H54 (cell line): ENCODE measurements at regions not wholly inside any gene's neighbourhood (a gene's known extent, or its start where the extent isn't known, plus 50 kb on each side); places are given as distances from the start of the nearest gene placed in this dataset.
A peak's percentile ranks its signal among the peaks of the same experiment; 100 is the strongest.
"Not testable (repeated sequence)": the region's sequence is repeated elsewhere in the genome, so short reads cannot be mapped to it uniquely, and the experiment has no call there.

ENCODE experiments used
- DNase-seq: peaks from one replicate; pipeline ENCODE4 v3.0.0; 2011; ENCODE audit warnings: low spot score, mixed read lengths; ENCODE audit not compliant: insufficient read length
- FAIRE-seq: peaks from 3 replicates; lab custom pipeline; 2011; peaks lifted over from hg19 to GRCh38; lab: Jason Lieb, UNC
- POLR2A ChIP-seq: IDR thresholded peaks from 2 replicates; pipeline ENCODE4 v1.6.1; 2011; ENCODE audit warnings: low read depth, mild to moderate bottlenecking, low read length

- no peak for TF ChIP-seq POLR2A
- FAIRE-seq (no peak), DNase-seq (no peak)
These were observed 538.9 kb downstream of the RFC3 start for GRCh38 chr13:34356686-34357434.

- DNase-seq (peak; percentile 28), FAIRE-seq (no peak)
- no peak for TF ChIP-seq POLR2A
These were observed 539.7 kb downstream of the RFC3 start for GRCh38 chr13:34357435-34358232.

GRCh38 chr13:34358811-34359513 lies 541.0 kb downstream of the RFC3 start:
- FAIRE-seq, result no peak
- no peak for TF ChIP-seq POLR2A
- no peak for DNase-seq

DNA sequence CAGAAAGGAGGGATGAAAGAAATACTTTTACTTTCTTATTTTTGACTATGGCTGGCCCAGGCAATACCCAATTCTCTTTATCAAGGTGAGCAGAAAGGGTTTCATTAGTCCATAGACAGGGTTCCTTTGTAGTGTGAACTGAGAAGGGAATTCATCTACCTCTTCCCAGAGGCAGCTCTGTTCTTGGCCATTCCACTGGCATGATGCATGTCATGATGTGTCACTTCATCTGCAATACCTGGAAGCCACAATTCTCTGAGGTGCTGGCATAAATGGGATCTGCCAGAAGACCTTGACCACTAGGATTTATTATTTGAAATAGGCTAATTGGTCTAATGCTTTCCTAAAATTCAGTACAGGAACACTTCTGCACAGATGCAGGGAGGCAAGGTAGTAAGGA lies 542.8 kb downstream of the RFC3 start:
- TF ChIP-seq POLR2A, result no peak
- no peak for DNase-seq
- no peak for FAIRE-seq

GRCh38 chr13:34361560-34361959 lies 543.6 kb downstream of the RFC3 start:
- no peak for DNase-seq
- TF ChIP-seq POLR2A, result no peak

GRCh38 chr13:34363266-34363665 lies 545.3 kb downstream of the RFC3 start:
- no peak for FAIRE-seq
- no peak for TF ChIP-seq POLR2A
- DNase-seq, result no peak

More at GRCh38 chr13:34361560-34361959, 543.6 kb downstream of the RFC3 start:
- FAIRE-seq, result no peak

GRCh38 chr13:34364633-34365032 lies 546.7 kb downstream of the RFC3 start:
- FAIRE-seq (no peak), DNase-seq (no peak)
- no peak for TF ChIP-seq POLR2A

- no peak for DNase-seq
- TF ChIP-seq POLR2A, result no peak
These were observed 552.0 kb downstream of the RFC3 start for GRCh38 chr13:34369931-34370330.

GRCh38 chr13:34371108-34371507 lies 553.2 kb downstream of the RFC3 start:
- no peak for FAIRE-seq
- TF ChIP-seq POLR2A, result no peak

More at GRCh38 chr13:34369931-34370330, 552.0 kb downstream of the RFC3 start:
- no peak for FAIRE-seq

GRCh38 chr13:34371645-34372395 lies 553.9 kb downstream of the RFC3 start:
- no peak for FAIRE-seq
- DNase-seq, result no peak
- no peak for TF ChIP-seq POLR2A

More at GRCh38 chr13:34371108-34371507, 553.2 kb downstream of the RFC3 start:
- DNase-seq, result no peak

GRCh38 chr13:34372581-34372980 lies 554.6 kb downstream of the RFC3 start:
- DNase-seq (no peak), FAIRE-seq (no peak)
- no peak for TF ChIP-seq POLR2A

- DNase-seq (no peak), FAIRE-seq (no peak)
These were observed 558.5 kb downstream of the RFC3 start for GRCh38 chr13:34376483-34376882.

GRCh38 chr13:34381228-34381627 lies 560.8 kb upstream of the NBEA start:
- FAIRE-seq, result no peak
- DNase-seq, result no peak
- no peak for TF ChIP-seq POLR2A

More at GRCh38 chr13:34376483-34376882, 558.5 kb downstream of the RFC3 start:
- TF ChIP-seq POLR2A, result no peak

DNA sequence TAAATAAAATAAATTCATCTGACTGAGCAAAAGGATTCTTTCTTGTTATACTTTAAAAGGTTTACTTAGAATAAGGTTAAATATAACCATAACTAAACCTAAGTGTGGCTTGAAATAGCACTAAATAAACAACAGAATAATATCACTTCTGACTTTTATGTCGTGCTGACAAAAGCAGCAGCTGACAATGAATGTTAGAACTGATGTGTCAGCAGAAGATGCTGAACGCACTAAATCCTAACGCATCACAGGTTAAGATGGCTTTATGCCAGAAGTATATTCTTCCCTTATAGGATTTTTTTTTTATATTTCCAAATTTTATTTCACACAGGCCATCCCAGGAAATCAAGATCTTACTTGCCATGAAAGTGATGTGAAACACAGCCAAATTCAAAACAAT lies 558.3 kb upstream of the NBEA start:
- no peak for TF ChIP-seq POLR2A
- FAIRE-seq (no peak), DNase-seq (no peak)

- not testable (repeated sequence) for DNase-seq, FAIRE-seq
These were observed 555.8 kb upstream of the NBEA start for GRCh38 chr13:34386229-34386628.
